ENCODE measurements at regions not wholly inside any gene's neighbourhood (a gene's known extent, or its start where the extent isn't known, plus 50 kb on each side); places are given as distances from the start of the nearest gene placed in this dataset.

DNA sequence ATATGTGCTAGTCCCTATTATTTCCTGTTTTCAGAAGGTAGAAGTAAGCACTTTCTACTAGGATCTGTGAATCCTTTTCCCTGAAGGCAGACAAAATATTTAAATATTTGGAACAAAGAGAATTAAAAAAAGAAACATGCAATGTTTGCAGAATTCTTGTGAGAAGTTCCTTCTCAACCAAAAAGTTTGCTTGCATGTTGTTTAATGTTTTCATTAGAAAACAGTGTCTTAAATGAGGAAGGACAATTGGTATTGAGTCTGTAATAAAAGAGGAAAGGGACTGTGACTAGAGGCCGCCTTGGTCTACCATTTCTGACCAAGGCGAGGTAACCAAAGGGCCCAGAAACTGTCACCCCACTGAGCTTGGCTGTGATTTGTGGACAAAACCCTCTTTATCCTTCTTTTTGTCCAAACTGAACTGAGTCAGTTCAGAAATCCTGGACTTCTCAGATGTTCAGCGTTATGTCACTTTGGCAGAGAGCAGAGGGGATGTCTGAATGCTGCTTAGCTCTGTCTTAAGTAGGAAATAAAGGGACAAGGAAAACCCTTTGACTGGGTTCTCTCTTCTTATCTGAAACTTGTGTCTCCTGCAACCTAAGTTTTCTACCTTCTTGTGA, 129.8 kb upstream of the CPM start:
- DNase-seq: peak in 10 of 51 donors; percentile 2 to 26 (median 10)

- no peak for DNase-seq
Observed at GRCh38 chr12:69064734-69065443, 131.9 kb upstream of the CPM start.

DNA sequence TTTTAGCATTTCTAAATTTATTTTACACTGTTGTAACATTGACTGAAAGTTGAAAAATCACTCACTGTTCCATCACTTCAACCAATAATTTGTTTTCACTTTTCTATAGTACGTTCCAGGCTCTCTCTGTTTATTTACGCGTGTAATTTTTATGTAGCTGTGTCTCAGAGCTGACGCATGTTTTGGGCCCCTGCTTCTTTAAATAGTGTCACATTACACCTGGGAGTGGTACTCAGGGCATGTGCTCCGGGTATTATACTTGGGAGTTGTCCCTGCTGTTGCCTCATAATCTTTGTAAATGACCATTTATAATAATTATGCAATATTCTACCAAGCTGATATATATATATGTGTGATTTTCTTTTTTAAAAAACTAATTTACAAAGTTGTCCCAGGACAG, 132.8 kb upstream of the CPM start:
- no peak for DNase-seq

GRCh38 chr12:69066492-69067373, 133.8 kb upstream of the CPM start:
- peak in 1 of 51 donors; percentile 4 for DNase-seq

DNA sequence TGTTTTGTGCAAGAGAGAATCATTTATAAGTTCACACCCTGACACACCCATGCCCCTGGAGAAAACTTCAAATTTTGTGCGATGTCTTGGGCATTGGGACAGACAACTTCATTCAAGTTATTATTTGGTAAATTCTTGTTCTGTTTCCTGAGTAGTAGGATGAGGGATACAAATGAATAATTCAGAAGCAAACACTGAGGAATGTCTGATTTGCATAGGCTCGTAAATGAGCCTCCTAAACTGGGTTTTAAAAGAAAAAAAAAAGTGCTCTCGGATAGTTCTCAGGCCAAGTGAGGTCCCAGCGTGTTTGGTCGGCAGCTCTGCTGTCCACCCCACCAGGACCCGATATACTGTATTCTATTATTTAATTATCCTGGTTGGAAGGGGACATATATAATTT, 134.7 kb upstream of the CPM start:
- DNase-seq: no peak

GRCh38 chr12:69068448-69068847, 135.5 kb upstream of the CPM start:
- no peak for DNase-seq

GRCh38 chr12:69069479-69069878, 136.5 kb upstream of the CPM start:
- DNase-seq: no peak

DNA sequence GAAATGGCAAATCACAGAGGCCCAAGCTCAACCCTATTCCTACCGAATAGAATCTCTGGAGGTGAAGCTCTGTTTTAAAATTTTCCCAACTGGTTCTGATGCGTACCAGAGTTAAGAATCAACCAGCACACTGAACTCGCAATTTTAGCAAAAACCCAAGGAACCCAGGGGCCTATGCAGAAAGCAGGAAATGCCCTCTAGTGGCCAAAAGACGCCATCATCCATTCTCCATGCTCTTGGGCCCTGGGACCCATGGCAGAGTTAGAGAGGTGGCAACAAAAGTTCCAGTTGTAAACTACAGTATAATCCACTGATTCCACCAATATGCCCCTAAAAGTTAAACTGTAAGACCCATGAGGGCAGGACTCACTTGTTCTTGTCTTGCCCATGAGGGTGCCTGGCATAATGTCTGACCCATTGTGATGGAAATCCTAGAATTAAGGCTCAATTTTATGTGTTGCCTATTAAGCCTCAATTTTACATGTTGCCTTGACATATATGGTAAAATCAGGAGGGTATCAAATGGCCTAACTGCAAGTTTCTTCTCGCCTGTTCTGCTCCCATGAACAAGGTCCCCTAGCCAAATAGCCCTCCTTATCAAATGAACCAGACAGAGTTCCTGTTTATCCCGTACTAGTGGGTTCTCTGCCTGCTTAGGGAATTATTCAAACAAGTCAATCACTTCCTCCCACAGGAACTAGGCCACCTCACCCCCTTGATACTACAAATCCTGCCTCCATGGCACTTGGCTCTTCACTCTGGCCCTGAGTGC, 137.5 kb upstream of the CPM start:
- DNase-seq: peak in 41 of 51 donors; percentile 2 to 85 (median 36)

DNA sequence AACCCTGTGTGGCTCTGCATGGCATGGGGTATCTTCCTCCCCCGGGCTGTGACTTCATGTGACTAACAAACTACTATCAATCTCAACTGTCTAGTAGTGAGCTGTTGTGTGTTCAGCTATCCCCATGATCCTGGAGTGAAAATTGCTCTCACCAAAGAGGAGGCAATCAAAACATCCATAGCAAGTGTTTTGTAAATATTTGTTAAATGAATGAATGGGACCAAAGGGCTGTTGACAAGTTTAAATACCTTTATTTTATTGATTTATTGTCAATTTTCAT, 138.1 kb upstream of the CPM start:
- DNase-seq: no peak

DNA sequence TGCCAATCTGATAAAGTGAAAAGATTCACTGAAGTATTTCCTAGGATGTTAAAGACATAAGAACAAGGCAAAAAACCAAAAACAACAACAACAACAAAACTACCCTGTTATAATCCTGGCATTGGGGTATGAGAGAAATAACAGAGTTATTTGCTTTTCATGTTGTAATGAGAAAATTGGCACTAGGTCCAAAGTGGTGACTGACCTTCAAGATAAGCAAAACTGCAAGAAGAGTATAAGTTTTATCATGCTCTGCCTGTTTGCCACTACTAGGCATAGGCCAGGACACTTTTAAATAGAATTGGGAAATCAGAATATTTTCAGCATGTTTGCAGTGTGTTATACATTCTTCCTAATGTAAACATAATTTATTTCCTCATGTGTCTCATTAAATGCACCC, 140.1 kb upstream of the CPM start:
- no peak for DNase-seq

DNA sequence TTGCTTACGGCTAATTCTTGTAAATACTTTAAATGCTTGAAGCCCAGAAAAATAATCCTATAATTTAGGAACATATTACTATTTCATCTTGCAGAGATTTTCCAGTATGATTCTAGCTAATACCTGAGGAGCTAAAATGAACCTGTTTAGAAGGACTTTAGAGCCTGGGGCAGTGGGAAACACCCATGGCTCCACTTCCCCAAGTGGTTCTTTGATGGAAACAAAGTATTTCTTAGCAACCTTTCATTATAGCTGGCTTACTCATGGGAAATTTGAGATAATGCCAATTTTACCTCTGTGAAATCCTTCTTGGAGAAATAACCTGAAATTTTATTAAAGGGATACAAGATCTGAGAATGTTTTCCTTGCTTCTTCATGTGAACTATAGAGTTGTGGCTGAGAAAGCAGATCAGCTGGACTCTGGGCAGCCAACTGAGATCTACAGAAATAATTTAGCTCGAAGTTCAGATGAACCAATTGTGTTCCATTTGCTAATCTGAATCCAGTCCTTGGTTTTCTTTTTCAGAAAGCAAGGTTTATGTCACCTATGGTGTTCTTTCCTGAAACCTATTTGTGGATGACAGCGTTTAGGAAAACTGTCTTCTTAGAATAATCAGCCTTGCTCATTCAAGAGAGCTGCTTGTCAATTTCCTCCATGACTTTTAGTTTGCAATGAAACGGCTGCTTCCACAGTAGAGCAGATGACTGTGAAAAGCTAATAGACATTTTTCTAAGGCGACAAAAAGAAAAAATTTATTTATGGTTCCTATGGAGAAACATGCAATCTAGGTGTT, 141.8 kb upstream of the CPM start:
- DNase-seq: no peak

DNA sequence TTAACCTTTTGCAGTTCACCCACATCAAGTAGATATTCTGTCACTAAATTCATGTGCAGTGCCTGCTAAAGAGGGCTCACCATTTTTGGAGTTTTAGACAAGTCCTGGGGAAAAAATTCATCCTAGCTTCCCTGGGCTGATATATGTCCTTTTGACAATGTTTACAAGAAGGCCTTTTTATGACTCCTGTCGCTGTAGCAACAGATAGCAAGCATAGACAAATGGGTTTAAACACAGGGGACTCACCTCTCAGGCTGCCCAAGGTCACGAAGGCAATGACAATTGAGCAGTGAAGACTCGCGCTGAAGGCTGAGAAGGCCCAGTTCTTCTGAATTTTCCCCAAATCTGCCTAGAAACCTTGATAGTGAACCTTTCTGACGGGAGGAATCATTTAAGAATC, 150.7 kb upstream of the CPM start:
- DNase-seq: no peak

DNA sequence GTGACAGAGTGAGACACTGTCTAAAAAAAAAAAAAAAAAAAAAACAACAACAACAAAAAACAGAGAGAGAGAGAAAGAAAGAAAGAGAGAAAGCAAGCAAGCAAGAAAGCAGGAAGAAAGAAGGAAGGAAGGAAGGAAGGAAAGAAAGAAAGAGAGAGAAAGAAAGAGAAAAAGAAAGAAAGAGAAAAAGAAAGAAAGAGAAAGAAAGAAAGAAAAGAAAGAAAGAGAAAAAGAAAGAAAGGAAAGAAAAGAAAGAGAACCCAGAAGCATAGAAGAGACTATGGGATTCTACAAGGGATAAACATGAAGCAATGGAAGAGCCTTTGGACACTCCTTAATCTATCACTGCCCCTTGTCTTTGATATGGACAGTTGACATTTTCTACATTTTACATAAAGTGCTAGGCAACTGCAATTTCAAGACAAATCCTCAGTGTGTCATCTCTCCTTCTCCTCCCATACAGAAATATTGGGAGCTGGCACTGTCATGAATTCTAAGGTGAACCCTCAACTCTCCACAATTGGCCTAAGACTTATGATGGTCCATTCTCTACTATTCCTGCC, 151.9 kb upstream of the CPM start:
- DNase-seq: no peak

- no peak for DNase-seq
Observed at GRCh38 chr12:69085852-69086251, 152.9 kb upstream of the CPM start.

- no peak for DNase-seq
Observed at GRCh38 chr12:69087986-69088385, 151.4 kb upstream of the CPSF6 start.

- no peak for DNase-seq
Observed at GRCh38 chr12:69090722-69091121, 148.6 kb upstream of the CPSF6 start.

- no peak for DNase-seq
Observed at GRCh38 chr12:69091442-69092017, 147.8 kb upstream of the CPSF6 start.

DNA sequence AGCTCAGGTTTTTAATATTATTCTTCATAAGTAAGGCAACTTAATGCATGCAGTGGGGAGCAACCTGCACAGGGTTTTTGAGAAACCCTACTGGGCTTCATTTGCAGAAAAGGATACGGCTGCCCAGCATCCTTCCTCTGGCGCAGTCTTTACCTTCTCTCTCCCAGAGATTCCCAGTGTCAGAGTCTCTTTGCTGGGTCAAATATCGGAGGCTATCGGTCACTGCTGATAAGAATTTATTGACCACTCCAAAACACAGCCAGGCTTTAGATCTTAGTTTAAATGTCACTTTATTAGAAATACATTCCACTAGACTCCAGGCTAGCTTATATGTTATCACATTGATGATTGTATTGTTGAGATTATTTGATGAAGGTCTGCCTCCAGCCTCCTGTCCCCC, 147.2 kb upstream of the CPSF6 start:
- DNase-seq: no peak

GRCh38 chr12:69094606-69095216, 144.7 kb upstream of the CPSF6 start:
- DNase-seq: no peak
